Body of pancreas (tissue), 4 donors: ENCODE measurements at regions not wholly inside any gene's neighbourhood (a gene's known extent, or its start where the extent isn't known, plus 50 kb on each side); places are given as distances from the start of the nearest gene placed in this dataset.

Experiments
- ATAC-seq: fragments of 150-250 bp; one replicate; pipeline ENCODE4 v1.9.1; 2016
- DNase-seq, 4 donors: peaks; one replicate each; pipeline ENCODE4 v3.0.0-alpha.2; 2019
- H3K27ac ChIP-seq, 4 donors: fragments of 200-600 bp; sonication (generic); 1 replicate in 3 of 4; 2 replicates in 1 of 4; pipeline versions ENCODE4 v1.5.1 to v1.6.1; 2016 to 2019; ENCODE audit warnings: mild to moderate bottlenecking in 1 of 4, mixed read lengths in 1 of 4, moderate library complexity in 1 of 4
- H3K27me3 ChIP-seq, 2 donors: fragments of 200-600 bp; sonication (generic); one replicate each; pipeline ENCODE4 v1.6.0; 2016; ENCODE audit warnings: mild to moderate bottlenecking in 1 of 2
- H3K36me3 ChIP-seq, 2 donors: fragments of 200-600 bp; sonication (generic); replicated peaks in 1 of 2; 2 replicates each; pipeline ENCODE4 v1.5.1; 2016; ENCODE audit warnings: low read depth in 2 of 2; ENCODE audit not compliant: insufficient read depth in 1 of 2
- H3K4me1 ChIP-seq: fragments of 200-600 bp; sonication (generic); one replicate; pipeline ENCODE4 v1.6.0; 2016
- H3K4me3 ChIP-seq, 2 donors: fragments of 200-600 bp; sonication (generic); 1 replicate in 1 of 2; 2 replicates in 1 of 2; pipeline ENCODE4 v1.5.1; 2016 to 2019
- H3K9me3 ChIP-seq, 3 donors: fragments of 200-600 bp; sonication (generic); 1 replicate in 2 of 3; 2 replicates in 1 of 3; pipeline ENCODE4 v1.5.1; 2016
- POLR2A ChIP-seq, 3 donors: fragments of 450-650 bp; IDR thresholded peaks; one replicate each; pipeline ENCODE4 v1.6.1; 2016; ENCODE audit warnings: antibody characterized with exemption in 3 of 3, mild to moderate bottlenecking in 2 of 3
- WGBS, 2 donors: methylation state at CpG; one replicate each; pipeline ENCODE4 v1.1.5; 2017; 5-methylcytosine and 5-hydroxymethylcytosine counted together
- intact Hi-C: fragments of 100-400 bp; cut with DNase I; formaldehyde crosslinking; loops from one replicate; pipeline ENCODE4 v1.15.1; 2023
- TF ChIP-seq, protein P1 (sequence below), 7 experiments: fragments of 450-650 bp in 4 of 7; fragments of 200-600 bp in 3 of 7; sonication (generic) in 3 of 7; IDR thresholded peaks; one replicate each; pipeline ENCODE4 v1.5.1; 2016 to 2019; ENCODE audit warnings: antibody characterized with exemption in 7 of 7

DNA sequence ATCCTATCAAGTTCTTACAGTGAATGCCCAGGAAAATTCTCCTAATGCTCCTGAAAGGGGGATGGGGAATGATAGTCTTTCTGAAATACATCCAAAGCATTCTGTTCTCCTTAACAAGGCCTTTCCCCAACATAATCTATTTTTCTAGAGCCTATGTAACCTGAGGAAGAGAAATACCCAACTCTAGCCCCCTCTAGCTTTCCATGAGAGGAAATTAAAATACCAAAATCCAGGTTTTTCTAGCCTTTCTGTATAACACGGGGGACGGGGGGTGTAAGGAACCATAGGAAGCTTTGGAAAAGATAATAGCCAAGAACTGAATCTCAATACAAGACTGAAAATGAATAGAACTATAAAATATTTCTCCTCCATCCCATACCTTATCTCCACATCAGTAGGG lies 815.9 kb downstream of the SLITRK6 start:
- Histone ChIP-seq H3K9me3 (no peaks in the 10 kb centered on the region), H3K4me1 (no peaks in the 10 kb centered on the region), H3K27ac (no peak overlapping the region), H3K36me3 (no peaks in the 10 kb centered on the region), H3K27me3 (no peaks in the 10 kb centered on the region), H3K4me3 (no peak overlapping the region)
- ATAC-seq (no peak), DNase-seq (no peak)
- TF ChIP-seq POLR2A (IDR thresholded peaks at IDR 0.05): no peak
- TF ChIP-seq, protein P1, sequence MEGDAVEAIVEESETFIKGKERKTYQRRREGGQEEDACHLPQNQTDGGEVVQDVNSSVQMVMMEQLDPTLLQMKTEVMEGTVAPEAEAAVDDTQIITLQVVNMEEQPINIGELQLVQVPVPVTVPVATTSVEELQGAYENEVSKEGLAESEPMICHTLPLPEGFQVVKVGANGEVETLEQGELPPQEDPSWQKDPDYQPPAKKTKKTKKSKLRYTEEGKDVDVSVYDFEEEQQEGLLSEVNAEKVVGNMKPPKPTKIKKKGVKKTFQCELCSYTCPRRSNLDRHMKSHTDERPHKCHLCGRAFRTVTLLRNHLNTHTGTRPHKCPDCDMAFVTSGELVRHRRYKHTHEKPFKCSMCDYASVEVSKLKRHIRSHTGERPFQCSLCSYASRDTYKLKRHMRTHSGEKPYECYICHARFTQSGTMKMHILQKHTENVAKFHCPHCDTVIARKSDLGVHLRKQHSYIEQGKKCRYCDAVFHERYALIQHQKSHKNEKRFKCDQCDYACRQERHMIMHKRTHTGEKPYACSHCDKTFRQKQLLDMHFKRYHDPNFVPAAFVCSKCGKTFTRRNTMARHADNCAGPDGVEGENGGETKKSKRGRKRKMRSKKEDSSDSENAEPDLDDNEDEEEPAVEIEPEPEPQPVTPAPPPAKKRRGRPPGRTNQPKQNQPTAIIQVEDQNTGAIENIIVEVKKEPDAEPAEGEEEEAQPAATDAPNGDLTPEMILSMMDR (IDR thresholded peaks at IDR 0.05): no peak
- WGBS, 2 donors: 61 to 80% methylated on average over 2 of the region's 2 CpGs
- intact Hi-C loops: no loop called here

DNA sequence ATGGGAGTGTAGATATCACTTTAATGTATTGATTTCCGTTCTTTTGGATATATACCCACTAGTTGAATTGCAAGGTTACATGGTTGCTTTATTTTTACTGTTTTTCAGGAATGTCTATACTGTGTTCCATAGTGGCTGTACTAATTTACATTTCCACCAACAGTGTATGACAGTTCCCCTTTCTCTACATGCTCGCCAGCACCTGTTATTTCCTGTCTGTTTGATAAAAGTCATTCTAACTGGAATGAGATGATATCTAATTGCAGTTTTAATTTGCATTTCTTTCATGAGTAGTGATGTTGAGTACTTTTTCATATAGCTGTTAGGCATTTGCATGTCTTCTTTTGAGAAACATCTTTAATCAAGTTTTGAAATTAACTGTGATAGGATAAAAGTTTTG lies 818.6 kb downstream of the SLITRK6 start:
- no peak for ATAC-seq
- intact Hi-C loops: no loop called here
- 45 to 60% methylated on average over 2 of the region's 2 CpGs for WGBS, 2 donors

DNA sequence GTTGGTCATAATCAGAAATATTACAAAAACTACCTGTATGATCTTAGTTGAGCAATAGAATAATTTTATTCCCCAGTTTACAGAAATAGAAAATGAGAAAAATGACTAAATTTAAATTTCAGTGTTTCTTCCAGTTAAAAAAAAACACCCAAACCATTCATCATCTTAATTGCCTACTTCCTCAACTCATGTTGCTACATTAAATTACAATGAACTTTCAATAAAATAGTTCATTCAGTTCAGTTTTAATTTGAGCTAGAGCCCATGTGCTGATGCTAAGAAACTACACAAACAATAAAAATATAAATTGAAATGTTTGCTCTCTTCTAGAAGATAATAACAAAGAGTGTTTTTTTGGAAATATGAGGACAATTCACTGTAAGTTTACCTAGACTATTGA lies 820.4 kb downstream of the SLITRK6 start:
- Histone ChIP-seq H3K36me3 (no peaks in the 10 kb centered on the region), H3K27ac (no peak overlapping the region), H3K27me3 (no peaks in the 10 kb centered on the region), H3K4me3 (no peak overlapping the region), H3K9me3 (no peaks in the 10 kb centered on the region), H3K4me1 (no peaks in the 10 kb centered on the region)
- TF ChIP-seq, protein P1 (IDR thresholded peaks at IDR 0.05): no peak
- TF ChIP-seq POLR2A (IDR thresholded peaks at IDR 0.05): no peak
- intact Hi-C loops: no loop called here
- no peak for DNase-seq
- ATAC-seq: no peak

More for the DNA sequence above, 818.6 kb downstream of the SLITRK6 start:
- no peak overlapping the region for H3K27ac ChIP-seq
- H3K4me1 ChIP-seq: no peaks in the 10 kb centered on the region
- TF ChIP-seq POLR2A (IDR thresholded peaks at IDR 0.05): no peak
- TF ChIP-seq, protein P1 (IDR thresholded peaks at IDR 0.05): no peak
- DNase-seq: no peak
- no peaks in the 10 kb centered on the region for H3K27me3 ChIP-seq
- H3K4me3 ChIP-seq: no peak overlapping the region
- no peaks in the 10 kb centered on the region for H3K36me3 ChIP-seq
- no peaks in the 10 kb centered on the region for H3K9me3 ChIP-seq

DNA sequence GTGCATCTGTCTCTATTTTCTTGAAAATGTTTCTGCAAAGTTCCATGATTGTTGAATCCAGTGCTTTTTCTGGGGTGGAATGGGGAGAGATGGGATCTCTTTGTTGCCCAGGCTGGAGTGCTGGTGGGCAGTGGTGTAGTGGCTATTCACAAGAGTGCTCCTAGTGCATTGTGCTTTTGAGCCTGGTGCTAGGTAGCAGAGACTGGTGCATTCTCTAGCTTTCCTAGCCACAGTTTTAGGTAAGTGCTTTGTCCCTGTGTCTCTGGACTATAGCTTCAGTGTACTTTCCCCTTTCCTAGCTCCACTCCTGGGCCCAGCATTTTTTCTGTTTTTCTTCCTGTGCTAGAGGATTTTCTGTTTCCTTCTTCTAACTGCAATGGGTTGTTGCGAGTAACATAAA lies 825.6 kb downstream of the SLITRK6 start:
- Histone ChIP-seq H3K27me3 (no peaks in the 10 kb centered on the region), H3K9me3 (no peaks in the 10 kb centered on the region), H3K4me3 (no peak overlapping the region), H3K36me3 (no peaks in the 10 kb centered on the region), H3K4me1 (no peaks in the 10 kb centered on the region), H3K27ac (no peak overlapping the region)
- no peak for TF ChIP-seq POLR2A (IDR thresholded peaks at IDR 0.05)
- TF ChIP-seq, protein P1 (IDR thresholded peaks at IDR 0.05): no peak
- ATAC-seq (no peak), DNase-seq (no peak)
- WGBS, 2 donors: 78 to 86% methylated on average over 1 of the region's 1 CpG
- intact Hi-C loops: no loop called here

DNA sequence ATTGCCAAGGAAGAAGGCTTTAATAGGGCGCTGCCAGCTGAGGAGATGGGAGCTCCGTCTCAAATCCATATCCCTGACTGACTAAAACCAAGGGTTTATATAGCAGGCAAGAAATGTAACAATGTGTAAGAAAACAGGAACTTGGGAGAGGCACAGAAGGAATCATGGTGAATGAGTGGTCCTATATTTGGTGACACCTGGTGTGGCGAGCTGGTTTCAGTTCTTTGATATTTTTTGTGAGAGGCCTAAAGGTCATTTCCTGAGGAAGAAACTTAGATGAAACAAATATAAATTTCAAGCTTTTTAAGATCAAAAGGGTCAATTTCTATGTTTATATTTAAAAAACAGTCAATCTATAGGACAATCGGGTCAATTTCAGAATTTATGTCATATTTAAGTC lies 826.3 kb downstream of the SLITRK6 start:
- H3K27ac ChIP-seq: no peak overlapping the region
- 82 to 86% methylated on average over 4 of the region's 4 CpGs for WGBS, 2 donors
- H3K36me3 ChIP-seq: no peaks in the 10 kb centered on the region
- H3K4me1 ChIP-seq: no peaks in the 10 kb centered on the region
- TF ChIP-seq, protein P1 (IDR thresholded peaks at IDR 0.05): no peak
- no peak for TF ChIP-seq POLR2A (IDR thresholded peaks at IDR 0.05)
- intact Hi-C loops: no loop called here
- ATAC-seq (no peak), DNase-seq (no peak)
- H3K9me3 ChIP-seq: no peaks in the 10 kb centered on the region
- no peaks in the 10 kb centered on the region for H3K27me3 ChIP-seq
- no peak overlapping the region for H3K4me3 ChIP-seq
